Colon (tissue), 2 donors: ENCODE measurements at regions not wholly inside any gene's neighbourhood (a gene's known extent, or its start where the extent isn't known, plus 50 kb on each side); places are given as distances from the start of the nearest gene placed in this dataset.
"Not testable (repeated sequence)": the region's sequence is repeated elsewhere in the genome, so short reads cannot be mapped to it uniquely, and the experiment has no call there.

Experiments
- FAIRE-seq: peaks from 2 replicates; lab custom pipeline; 2012; peaks lifted over from hg19 to GRCh38; lab: Jason Lieb, UNC
- donor health status: control.
- donor health status: control.

DNA sequence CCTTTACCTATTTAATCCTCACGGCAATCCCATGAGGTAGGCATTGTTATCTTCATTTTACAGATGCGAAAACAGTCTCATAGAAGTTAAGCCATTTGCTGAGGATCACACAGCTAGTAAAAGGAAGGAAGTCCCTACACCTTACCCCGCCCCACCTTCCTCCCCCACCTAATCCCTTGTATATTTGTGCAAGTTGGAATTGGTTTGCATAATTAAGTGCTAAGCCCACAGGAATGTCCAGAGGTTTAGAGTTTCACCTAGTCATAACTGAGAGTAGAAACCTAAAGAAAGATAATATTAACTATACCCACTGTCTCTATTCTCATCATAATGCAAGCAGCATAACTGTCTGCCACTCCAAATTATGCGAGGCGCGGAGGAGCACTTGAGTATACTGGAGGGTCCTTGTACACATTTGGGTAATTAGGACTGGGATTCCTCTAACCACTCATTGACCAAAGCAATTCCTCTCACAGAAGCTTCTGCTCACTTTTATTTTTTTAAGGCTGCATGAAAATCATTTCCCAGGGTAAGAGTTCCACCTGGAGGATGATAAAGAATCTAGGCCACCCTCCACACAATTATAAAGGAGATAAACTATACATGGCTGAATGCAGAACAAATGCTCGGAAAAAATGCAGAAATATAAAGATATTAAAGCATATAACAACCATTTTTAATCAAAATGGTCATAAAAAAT lies 199.9 kb downstream of the FAM181B start:
- no peak for FAIRE-seq

DNA sequence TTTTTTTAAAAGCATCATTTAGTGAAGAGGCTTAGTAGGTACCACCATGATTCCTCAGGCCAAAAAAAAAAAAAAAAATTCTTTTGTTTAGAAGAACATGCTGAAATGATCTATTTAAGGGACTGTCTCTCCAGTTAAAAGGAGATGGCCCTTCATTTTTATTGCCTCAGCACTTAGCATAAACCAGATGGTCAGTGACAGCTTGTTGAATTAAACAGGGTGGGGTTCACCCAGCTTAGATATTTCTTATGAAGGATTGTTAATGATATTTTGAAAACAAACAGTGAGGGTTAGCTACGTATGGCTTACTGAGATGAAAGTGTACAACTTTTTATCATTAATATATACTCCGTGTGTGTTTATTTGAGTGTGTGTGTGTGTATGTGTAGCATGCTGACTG lies 203.7 kb downstream of the FAM181B start:
- FAIRE-seq: no peak

DNA sequence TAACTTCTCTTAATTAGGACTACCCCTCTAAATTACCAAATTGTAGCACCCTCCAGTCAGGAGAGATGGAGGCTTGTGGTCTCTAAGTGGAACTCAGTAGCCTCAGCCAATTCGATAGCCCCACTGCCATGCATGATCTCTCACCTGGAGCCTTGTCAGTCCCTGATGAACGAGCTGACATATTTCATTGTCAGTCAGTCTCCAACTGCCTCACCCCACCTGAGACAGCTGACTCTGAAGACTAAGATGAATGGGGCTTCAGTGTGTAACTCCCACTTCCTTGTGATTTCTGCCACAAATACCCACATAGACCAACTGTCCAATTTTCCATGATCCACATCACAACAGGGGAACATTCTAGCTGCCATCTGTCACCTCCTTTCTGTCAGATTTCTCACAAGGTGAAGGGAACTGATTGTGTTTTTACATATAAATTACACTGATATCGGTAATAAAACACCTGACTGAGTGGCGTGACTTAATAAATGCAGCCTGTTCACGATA lies 206.5 kb downstream of the FAM181B start:
- FAIRE-seq: no peak

DNA sequence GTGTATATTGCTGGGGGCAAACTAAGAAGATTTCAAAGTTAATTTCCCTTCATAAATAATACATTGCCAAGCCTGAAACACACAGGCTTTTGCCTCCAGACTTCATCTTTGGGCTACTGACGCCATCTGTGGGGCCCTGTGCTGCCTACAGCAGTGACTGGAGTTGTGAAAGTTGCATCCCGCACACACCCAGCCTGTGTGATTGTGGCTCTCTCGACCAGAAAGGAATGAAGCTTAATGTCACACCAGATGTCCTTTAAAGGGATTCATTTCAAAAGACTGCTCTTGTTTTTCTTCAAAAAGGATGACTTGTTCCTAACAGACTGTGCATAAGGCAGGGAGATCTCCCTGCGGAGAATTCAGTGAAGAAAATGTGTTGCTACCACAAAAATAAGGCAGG lies 210.5 kb downstream of the FAM181B start:
- FAIRE-seq: no peak

DNA sequence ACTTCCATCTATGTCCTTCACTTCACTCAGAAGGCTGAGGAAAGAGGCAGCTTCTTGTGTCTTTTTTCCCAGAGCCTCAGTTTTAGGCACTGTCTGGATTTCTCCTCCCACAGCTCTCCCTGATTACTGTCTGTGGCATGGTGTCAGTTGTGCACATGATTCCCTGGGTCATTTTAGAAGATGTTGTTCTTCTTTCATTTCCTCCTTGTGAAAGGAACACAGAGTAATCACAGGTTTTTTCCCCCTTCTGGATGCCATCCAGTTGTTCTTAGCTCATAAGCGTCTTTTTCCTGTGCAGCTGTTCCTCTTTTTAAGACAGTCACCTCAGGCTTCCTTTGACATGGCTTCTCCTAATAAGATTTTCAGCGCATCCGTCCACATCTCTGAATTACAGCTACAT lies 212.2 kb downstream of the FAM181B start:
- FAIRE-seq: no peak

DNA sequence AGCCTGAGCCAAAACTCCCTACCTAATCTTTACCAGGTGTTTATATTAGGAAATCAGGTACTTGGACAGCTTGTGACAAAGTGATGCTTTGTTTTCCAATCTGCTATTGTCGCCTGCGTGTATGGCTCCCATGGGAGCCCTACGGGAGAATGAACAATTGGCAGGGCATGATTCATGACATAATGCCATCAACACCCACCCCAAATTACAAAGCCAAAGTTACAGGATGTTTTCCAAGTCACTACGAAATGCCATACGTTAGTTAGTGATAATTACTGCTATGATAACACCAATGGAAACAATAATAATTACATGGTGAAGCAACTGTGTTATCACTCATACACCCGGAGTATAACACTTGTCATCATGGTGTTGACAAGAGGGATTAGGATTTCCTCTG lies 226.4 kb downstream of the FAM181B start:
- no peak for FAIRE-seq

DNA sequence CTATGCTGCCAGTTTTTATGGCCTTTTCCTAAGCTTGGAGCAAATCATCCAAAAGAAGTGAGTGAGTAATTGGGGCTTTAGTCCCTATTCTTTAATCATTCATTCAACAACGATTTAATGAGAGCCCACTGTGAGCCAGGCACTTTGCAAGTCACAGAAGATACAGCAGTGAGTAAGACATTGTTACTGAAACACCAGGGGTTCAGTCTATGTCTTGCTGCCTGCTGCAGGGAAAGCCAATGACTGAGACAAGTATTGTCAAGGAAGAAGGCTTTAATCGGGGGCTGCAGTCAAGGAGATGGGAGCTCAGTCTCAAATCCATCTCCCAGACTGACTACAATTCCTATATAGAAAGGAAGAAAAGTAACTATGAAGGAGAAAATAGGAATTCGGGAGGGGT lies 228.3 kb downstream of the FAM181B start:
- no peak for FAIRE-seq

DNA sequence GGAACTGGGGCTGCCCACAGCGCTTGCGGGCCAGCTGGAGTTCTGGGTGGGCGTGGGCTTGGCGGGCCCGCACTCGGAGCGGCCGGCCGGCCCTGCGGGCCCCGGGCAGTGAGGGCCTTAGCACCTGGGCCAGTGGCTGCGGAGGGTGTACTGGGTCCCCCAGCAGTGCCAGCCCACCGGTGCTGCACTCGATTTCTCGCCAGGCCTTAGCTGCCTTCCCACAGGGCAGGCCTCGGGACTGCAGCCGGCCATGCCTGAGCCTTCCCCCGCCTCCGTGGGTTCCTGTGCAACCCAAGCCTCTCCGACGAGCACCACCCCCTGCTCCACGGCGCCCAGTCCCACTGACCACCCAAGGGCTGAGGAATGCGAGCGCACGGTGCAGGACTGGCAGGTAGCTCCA lies 232.5 kb downstream of the FAM181B start:
- not testable (repeated sequence) for FAIRE-seq

DNA sequence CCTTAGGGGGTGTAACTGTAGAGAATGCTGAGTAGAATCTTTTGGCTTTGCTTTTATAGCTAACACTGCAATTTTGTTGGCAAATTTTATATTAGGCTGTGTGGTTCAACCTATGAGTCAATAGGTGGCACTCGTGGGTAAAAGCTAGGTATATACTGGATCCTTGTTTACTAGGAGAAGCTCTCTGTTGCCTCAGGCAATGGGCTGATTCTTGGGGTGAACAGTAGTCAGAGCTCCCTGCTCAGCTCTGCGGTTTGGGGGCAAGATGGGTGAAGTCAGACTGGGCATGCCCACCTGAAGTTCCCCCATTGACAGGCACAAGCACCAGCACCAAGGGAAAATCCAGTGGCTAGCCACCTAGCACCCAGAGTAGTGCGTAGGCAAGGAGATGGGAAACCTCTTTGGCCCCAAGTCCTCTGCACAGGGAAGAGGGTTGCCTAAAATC lies 238.7 kb downstream of the FAM181B start:
- no peak for FAIRE-seq

DNA sequence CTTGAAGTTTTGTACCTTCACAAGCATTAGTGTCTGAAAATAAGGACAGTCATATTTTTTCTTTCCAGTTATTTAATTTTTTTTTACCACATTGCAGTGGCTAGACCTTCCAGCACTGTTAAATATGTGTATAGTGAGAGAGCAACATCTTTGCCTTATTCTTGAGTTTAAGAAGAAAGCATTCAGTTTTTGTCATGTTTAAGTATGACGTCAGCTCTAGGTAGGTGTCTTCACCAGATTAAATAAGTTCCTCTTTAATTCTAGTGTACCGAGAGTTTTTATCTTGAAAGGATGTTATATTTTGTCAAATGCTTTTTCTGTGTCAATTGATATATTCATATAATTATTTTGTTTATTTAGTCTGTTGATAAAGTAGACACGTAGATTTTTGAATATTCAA lies 258.8 kb downstream of the FAM181B start:
- no peak for FAIRE-seq

DNA sequence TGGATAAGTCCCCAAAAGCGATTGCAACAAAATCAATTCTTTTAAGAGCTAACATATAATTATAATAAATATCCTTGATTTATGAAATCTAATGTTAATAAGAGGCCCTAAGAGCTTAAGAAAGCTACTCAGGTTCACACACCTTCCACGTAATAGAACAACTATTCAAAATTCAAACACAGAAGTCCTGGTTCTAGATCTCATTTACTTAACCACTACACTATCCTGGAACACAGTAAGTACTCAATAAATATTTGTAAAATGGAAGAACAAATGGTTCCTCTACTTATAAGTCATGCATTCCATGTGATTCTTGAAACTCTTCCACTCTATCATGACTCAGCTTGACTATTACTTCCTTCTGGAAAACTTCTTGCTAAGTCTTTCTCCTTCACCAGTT lies 268.2 kb downstream of the FAM181B start:
- no peak for FAIRE-seq

DNA sequence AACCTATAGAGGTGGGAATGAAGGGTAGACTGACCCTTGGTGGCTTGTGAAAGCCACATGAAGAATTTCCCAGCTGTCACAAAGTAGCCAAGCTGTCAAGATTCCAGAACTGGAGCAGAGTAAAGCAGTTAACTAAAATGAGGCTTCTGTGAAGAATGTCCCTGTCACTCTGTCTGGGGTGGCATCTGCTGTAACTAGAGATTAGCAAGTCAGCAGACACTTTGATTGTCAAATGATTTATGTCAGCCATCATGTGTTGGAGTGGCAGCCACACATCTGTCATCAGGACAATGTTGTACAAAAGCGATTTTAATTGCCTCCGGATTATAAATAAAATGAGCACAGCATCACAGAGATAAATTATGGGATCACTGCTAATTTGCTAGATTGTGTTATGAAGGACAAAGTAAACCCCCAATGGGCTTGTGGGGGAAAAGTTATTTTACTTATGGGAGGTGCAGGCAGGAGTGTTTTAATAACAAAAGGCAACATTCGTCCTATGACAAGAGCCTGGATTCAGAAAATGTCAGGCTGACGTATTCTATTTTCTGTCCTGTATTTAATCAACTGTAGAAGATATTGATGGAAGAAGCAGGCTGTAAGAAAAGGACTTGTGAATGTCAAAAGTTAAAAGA lies 270.9 kb downstream of the FAM181B start:
- FAIRE-seq: no peak

DNA sequence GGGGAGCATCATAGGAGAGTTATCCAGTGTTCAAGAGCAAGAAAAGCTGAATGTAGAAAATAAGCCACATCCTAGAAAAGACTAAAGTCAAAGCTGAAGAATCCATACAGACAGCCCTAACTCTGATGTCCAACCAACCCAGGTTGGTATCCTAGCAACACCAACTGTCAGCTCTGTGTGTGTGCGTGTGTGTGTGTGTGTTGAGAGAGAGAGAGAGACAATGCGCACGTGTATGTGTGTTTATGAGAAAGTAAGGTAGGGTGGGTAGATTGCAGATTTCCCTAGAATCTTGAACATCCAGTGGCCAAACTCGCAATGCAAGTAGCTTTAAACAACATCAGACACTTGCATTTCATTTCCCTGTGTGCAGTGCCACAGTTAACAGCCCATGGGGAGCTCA lies 274.9 kb downstream of the FAM181B start:
- no peak for FAIRE-seq

DNA sequence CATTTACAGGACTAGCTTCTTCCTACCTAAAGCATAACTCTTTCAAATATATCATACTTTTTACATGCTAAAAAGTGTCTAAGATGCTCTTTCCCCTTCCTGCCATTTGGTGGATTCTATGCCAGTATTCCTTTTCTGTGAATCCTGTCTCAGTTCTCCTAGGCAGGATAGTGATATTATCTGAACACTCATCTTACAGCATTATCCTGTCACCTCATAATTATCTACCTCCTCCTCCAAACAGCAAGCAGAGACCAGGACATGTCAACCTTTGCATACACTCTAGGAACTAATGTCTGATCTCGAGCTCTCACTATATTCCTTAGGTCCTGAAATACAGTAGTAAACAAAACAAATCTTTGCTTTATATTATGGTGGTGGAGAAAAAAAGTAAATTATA lies 275.5 kb downstream of the FAM181B start:
- FAIRE-seq: no peak

DNA sequence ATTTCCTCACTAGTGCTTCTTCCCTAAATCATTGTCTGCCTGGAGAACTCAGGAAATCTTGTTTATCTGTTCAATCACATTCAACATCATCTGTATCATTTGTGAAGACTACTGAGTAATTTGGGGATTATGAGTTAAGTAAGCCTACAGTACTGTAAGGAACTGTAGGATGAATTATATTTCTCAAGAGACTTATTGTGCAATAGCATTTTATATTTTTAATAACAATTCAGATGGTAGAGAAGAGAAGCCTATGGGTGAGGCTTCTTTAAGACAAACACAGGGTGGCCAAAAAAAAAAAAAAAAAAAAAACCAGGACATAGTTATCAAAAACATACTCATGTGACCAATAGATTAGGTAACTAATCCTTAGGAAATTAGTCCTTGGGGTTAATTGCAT lies 282.7 kb downstream of the FAM181B start:
- FAIRE-seq: no peak

DNA sequence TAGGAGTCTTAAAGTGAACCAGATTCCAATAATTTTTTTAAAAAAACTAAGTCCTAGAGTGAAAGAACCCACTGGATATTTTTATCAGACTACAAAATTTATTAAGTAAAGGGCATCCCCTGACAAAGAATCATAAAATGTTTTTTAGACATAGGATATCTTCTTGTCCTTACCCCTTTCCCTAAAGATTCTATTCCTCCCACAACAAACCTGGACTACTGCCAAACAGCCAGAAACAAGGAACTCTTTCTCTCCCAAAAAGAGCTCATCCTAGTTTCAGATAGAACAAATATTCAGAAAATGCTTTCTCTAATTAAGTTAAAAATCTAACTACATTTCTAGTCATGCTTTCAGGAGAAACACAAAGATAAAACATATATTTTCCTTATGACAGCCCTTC lies 327.1 kb downstream of the FAM181B start:
- FAIRE-seq: no peak

DNA sequence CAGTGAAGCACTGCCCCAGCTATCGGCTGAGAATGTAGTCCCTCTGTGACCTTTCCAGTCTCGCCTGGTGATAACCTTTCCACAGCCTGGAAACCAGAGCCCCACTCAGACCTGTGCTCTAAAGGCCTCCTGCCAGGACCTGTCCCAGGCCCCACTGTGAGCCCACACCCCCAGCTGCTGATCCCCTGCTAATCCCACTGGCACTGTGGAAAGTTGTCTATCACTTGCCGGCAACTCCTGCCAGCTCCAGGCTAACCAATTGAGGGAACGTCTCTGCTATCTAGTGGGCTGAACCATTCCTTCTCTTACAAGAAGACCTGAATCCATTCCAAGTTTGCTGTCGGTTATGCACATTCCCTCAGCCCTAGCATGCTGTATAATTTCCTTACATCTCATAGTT lies 328.2 kb downstream of the FAM181B start:
- FAIRE-seq: no peak

DNA sequence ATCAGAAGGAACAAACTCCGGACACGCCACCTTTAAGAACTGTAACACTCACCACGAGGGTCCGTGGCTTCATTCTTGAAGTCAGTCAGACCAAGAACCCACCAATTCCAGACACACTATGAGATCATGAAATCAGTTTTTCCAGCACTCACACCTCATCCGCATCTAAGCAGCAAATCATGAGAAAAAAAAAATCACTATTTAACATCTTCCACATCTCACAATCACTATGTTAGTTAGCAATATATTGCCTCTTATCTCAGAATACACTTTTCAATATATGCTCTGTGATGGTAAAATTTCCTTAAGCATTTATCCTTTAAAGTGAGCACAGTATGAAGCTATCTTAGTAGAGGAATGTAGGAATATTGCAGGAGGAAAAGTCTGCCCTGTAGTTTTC lies 328.7 kb downstream of the FAM181B start:
- FAIRE-seq: no peak

DNA sequence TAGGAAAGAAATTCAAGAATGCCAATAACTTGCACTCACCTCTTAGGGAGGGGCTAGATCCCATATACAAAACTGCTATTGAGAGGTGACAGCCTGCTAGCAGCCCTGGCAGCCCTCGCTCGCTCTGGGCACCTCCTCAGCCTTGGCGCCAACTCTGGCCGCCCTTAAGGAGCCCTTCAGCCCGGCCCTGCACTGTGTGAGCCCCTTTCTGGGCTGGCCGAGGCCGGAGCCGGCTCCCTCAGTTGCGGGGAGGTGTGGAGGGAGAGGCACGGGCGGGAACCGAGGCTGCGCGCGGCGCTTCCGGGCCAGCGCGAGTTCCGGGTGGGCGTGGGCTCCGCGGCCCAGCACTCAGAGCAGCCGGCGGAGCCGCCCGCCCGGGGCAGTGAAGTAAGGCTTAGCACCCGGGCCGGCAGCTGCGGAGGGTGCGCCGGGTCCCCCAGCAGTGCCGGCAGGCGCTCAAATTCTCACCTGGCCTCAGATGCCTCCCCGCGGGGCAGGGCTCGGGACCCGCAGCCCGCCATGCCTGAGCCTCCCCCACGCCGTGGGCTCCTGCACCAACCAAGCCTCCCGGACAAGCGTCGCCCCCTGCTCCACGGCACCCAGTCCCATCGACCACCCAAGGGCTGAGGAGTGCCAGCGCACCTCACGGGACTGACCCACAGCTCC lies 329.9 kb downstream of the FAM181B start:
- no peak for FAIRE-seq

DNA sequence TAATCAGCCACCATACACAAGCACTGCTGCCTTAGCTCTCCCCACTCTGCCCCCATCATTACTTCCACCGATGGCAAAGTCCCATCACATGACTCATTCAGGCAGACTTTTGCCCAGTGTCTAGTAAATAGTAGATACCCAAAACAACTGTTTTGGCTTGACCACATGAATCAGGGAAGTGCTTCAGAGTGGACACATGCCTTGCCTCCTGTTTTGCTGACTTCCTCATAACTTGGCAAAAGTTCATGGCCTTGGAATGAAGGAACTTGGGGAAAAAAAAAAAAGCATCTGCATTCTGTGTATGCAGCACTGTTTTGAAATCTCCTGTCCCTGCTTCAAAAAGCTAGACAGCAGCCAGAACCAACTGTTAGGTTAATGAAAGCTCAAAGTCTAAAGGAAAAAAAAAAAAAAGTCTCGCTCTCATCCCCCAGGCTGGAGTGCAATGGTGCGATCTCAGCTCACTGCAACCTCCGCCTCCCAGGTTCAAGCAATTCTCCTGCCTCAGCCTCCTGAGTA lies 335.3 kb downstream of the FAM181B start:
- FAIRE-seq: no peak

DNA sequence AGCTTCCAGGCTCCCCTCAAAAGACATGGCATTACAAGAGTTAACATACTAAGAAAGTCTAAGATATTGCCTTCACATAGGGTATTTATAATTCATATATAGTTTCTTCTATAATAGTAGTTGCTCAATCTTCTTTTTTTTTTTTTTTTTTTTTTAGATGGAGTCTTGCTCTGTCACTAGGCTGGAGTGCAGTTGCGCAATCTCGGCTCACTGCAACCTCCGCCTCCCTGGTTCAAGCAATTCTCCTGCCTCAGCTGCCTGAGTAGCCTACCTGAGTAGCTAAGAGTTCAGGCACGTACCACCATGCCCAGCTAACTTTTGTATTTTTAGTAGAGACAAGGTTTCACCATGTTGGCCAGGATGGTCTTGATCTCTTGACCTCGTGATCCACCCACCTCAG lies 337.0 kb downstream of the FAM181B start:
- not testable (repeated sequence) for FAIRE-seq

DNA sequence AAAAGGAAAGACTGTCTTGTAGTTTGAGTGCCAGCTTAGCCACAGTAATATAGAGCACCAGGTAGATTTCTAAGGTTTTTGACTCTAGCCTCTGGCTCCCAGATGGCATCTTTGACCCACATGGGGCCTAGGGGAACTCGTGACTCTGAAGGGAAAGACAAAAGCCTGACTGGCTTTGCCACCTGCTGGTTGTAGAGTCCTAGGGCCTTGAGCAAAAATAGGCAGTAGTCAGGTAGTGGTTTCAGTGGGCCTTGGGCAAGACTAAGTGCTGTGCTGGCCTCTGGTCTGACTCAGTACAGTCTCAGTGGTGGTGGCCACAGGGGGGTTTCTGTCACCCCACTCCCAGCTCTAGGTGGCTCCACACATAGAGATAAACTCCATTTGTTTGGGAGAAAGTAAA lies 349.4 kb downstream of the FAM181B start:
- no peak for FAIRE-seq
